GM18498 (cell line): ENCODE measurements at regions not wholly inside any gene's neighbourhood (a gene's known extent, or its start where the extent isn't known, plus 50 kb on each side); places are given as distances from the start of the nearest gene placed in this dataset.

Experiments
- ATAC-seq: cut with Tn5 transposase; IDR thresholded peaks from one replicate; pipeline ENCODE4 v1.9.1; 2021; ENCODE audit warnings: mild to moderate bottlenecking, moderate library complexity; ENCODE audit not compliant: unreplicated experiment

DNA sequence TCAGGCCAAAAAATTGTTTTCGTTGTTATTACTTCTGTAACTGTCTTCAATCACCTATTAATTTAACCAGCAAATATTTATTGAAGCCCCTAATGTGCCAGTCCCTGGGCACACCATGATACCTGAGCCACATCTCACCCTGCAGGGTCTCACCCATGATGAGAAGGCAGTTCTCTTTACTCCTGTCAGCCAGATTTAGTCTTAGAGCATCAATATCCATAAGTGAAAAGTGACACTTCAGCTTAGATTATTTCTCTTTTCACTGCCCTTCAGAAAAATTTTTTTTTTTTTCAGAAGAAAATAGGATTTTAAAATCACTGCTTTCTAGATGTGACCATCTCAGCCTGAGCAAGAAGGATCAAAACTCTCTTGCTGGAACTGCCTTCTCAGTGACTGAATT is 258.6 kb upstream of the NFE2L3 start:
- no peak for ATAC-seq

DNA sequence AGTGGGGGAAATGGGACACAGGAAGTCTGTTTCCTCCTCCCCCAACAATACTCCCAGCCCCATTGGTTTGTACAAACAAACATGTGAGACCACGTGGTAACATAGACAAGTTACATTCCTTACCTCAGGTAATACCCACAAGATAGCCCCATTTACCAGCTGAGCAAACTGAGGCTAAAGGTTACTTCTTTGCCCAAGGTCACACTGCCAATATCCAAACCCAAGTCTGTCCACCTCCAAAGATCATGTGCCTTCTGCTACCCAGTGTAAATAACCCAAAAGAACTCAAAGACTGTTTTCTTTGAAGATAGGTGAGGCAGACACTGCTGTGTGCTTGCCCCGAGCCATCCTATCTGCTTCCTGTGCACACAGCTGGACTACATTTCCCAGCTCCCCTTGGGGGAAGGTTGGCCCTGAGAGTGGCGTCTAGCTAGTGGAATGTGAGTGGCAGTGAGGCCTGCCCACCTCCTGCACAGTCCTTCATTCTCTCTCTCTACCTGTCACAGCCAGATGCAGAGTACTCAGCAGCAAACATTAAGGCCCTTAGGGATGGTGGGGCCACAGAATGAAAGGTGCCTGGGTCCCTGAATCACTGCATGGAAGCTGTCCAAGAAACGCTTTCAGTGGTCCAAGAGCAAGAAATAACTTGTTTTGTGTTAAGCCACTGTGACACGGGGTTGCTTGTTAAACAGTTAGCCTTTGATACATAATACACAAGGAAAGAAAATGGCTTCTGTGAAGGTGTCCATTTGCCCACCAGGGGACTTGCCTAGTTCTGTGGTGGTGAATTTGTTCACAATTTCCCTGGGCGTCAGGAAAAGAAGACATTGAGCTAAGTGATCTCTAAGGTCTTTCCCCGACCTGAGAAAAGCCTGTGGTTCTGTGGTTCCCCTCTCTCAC is 257.7 kb upstream of the NFE2L3 start:
- peak; percentile 66 for ATAC-seq

DNA sequence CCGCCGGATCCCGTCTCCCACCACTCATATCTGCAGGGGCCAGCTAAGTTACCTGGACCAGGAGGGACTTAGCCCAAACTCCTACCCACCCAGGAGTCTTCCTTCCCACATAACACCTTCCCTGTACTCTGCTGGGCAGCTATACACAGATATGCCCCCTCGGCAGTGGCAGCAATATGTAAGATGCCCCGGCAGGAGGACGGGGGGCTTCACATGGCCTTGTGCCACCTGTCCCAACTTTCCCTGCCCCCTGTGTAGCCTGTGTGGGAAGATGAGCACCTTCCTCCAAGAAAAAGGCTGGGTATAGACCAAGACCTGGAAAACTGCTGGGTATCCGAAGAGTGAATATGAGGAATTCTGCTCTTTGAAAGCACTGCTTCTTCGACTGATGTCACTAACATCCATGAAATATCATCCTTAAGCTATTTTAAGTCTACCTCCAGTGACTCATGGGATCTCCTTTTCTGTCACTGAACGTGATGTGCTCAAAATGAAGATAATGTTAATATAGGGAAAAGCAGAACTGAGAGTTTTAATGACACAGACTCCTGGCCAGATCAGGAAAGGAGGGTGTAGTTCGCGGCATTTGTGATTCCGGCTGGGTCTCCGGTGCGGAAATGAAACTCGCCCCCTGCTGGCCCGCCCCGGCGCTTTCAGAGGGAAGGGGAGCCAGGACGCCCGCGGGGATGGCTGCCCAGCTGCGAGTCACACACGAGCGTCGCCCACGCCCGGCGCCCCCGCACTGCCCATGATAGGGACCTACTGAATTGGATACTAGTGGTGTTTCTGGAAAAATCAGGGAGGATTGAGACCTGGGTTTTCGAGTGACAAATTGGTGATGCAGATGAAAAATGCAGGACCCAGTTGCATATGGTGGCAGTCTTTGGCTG is 256.9 kb upstream of the NFE2L3 start:
- peak; percentile 63 for ATAC-seq

DNA sequence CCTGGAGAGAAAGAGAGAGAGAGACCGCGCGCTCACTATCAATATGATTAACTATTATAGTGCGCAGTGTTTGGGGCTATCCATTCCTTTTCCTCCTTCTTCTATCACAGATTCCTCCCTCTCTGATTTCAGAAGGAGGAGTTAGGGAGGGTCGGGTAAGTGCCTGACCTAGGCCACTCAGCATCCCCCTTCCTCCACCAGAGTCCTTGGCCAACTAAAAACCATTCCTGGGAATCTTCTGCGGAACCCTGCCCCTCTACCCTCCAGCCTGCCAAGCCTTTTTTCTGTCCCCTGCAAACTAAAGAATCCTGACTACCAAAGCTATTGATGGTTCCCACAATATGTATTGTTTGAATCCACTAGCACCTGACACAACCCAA is 256.2 kb upstream of the NFE2L3 start:
- ATAC-seq = no peak

DNA sequence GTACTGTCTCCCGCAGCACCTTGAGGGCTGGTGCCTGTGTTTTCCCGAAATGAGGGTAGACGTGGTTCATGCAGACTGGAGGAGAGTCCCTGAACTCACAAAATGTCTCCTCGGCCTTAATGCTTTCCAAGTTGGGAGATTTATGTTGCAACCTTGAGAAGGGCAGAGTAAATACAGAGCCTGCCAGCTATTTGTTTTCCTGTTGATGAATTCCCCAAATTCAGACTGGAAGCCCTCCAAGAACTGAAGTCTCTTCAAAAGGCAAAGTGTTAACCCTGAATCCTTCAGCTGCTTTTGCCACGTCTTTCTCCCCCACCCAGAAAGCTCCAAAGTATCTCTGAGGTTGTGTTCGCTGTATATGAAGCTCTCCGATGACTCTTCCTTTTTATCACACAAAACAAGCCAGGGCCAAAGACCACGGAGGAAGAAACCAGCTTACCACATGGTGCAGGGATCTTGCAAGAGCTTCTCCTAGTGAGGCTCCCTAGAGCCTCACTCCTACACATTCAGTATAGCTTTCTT is 254.7 kb upstream of the NFE2L3 start:
- no peak for ATAC-seq

DNA sequence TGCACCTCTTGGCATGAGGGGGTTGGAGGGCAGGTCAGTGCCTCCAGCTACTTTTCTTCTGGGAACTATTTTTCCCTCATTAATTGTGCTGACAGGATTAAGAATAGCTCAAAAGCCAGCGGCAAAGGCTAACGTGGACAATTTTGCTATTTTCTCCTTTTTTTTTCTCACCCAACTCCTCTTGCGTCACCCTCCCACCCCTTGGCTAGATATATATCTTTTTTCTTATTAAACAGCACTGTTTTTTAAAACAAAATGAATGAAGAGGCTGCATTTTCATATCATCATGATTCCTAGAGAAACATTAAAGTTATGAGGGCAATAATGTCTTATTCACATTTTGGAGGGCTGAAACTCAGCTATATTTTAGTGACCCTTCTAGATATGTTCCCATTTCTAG is 251.8 kb upstream of the NFE2L3 start:
- no peak for ATAC-seq

DNA sequence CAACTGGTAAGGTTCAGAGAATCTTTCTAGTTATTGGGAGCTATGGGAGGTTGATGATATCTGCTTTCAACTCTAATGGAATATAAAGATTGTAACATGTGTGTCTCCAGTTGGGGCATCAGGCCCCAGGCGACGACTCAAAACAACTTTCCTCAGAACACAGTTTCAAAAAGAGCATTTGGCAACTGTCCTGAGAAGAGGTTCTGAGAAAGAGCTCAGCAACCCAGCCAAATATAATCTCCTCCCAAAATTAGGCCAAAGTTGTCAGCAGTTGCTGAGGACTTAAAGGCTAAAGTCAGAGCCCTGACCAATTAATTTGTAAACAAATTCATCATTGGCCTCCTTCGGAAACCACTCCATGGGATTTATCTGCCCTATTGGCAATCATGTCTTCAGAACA is 251.1 kb upstream of the NFE2L3 start:
- ATAC-seq = no peak

DNA sequence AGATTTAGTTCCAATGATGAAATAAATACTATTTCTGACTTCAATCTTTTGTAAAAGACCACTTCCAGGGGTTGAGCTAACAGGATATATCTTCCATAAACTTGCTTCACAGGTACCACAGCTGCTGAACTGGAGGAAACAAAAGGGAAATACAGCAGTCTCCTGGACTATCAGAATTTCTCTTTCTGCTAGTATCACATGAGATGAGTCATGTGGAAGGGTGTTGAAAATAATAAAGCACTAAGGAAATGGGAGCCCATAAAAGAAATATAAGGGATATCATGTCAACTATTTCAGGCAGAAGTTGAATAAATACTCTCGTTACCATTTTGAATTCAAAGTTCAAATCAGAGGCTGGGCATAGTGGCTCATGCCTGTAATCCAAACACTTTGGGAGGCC is 250.3 kb upstream of the NFE2L3 start:
- ATAC-seq = no peak

DNA sequence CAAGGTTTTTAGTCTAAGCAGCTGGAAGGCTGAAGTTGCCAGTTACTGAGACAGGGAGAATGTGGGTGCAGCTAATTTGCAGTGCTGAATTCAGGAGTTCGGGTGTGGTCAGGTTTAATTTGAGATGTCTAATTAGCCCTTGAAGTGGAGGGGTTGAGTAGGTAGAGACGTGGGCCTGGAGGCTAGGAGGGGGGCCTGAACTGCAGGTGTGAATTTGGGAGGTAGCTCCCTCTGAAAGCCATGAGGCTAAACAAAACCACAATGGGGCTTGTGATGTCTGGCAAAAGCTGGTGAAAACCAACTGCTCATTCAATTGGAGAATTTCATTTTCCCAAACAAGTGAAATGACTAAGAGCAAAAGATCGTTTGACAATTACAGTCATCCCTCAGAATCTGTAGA is 246.0 kb upstream of the NFE2L3 start:
- no peak for ATAC-seq

DNA sequence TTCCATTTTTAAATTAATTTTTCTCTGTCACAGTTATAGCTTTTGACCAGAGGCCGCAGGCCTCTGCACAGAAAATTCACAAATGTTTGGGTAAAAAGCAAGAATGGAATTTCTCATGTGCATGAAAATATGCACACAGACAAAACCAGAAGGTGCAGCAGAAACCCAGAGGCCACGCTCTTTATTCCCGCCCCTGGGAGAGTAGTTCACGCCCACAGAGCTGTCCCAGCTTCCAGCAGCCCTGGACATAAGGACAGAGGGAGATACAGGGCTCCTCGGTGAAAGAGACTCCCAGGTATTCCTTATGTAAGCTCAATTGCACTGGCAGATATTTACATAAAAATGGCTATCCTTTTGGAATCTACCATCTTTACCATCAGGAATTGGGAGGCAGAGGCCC is 245.2 kb upstream of the NFE2L3 start:
- ATAC-seq = no peak

DNA sequence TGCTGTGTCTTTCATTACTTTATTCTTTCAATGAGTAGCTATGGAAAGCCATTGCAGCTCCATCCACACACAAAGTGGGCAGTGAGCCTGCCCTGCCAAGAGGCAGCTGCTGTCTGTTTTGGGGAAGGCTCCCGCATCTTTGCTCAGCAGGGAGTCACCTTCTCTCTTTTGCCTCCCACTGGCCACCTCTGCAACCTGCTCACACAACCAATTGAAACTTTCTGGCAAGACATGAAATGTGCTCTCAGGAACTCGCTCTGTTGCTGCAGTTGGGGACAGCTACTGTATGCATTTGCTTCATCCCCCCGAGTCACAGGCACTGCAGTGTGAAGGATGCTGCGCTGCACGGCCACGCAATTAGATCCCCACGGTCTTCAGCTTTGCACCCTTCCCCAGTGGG is 244.8 kb upstream of the NFE2L3 start:
- no peak for ATAC-seq

DNA sequence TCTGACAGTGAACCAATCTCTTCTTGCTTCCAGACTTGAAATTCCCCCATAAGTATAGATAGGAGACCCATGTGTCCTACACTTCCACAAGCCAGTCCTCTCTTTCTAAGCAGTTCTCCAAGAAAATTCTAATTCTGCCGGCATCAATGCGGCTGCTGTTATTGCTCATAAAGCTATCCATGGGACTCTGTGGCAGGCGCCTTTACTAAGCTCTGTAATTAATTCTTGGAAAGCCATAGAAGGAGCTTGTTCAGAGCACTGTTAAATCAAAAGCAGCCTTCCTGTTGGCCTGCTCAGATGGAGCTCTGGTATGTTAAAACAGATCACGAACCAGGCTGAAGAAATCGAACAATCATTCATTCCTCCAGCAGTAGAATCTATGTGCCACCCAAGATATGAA is 244.3 kb upstream of the NFE2L3 start:
- ATAC-seq = no peak

DNA sequence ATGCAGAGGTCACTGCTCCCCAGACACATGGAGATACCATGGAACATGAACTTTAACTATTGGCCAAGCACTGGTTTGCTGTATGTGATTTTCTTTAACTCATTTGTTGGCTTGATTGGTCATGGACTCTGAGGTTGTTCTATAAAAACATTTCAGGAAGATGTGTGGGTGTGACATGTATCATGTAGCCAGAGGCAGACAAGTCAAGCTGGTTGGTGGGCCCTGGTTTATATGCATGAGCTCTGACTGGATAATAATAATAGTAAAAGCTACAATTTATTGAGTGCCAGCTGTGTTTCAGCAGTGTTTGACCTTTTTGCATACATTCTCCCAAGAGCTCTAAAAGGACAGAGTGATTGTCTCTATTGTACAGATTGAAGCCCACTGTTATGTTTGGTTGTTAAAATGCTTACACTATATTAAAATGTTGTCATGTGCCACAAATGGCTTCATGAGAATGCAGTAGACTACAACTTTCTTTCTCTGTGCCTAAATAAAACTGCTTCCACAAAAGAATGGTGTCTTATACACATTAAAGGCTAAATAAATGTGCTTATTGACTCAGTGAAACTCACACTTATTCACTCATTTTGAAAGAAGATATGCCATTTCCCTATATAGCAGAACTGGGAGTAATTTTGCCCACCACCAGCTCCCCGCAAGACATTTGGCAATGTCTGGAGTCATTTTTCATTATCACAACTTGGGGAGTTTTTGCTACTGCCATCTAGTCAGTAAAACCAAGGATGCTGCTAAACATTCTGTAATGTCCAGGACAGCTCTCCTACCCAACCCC is 243.6 kb upstream of the NFE2L3 start:
- ATAC-seq = no peak

DNA sequence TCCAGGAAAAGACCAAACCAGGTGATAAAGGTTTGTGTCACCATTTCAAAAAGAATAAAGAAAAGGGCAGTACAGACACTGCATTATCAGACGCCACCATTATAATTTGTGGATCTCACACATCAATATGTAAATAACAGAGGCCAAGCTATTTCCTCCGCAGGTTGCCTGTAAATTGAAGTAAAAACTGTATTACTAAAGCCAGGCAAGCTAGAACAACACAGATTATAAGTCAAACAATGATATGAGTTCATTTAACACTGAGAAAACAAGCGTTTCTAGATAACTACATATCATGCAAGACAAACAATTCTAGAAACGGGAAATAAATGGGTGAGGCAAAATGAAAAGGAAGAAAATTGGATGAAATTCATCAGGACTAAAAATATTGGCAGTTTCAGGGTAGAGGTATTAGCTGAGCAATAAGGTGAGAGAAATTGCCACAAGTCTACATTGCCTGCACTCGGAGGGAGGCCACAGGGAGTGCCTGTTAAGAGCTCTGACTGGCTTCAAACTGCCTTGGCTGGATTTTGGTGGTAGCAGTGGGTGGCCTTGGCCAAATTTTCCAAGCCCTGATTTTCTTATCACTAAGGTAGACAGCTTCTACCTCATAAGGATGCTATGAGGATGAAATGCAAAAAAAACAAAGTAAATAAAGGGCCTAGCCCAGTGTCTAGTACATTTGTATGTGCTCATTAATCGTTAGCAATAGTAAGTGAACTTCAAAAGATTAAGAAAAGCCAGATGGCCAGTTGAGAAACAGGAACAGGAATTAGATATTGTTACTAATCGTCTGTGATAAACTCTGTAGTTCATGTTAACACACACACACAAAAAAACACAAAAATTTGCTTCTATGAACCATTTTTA is 240.0 kb upstream of the NFE2L3 start:
- no peak for ATAC-seq

DNA sequence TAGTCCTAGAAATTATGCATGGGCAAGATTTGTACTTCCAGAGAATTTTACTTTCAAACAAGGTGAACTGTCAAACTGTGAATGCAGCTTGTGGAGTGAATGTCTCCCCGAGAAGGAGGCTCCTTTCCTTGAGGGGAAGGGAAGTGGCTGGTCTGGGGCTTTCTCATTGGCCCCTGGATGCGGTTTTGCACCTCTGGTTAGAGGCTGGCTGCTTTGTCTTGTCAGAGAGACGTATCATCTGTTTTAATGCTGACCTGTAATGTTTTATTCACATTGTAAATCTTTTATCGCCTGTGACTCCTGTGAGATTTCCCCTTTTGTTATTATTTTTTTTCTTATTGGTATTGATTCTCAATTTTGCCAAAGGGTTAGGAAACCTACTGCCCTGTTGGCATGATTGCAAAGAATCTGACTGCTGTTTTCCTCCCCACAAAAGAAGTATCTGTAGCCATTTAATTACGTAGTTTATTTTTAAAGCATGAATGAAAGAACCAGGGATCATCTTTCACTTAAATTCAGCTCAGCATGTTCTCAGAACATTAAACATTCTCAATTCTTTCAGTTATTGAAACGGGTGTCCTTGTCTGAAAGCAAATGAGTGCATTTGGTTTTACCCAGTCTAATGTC is 238.3 kb upstream of the NFE2L3 start:
- no peak for ATAC-seq

DNA sequence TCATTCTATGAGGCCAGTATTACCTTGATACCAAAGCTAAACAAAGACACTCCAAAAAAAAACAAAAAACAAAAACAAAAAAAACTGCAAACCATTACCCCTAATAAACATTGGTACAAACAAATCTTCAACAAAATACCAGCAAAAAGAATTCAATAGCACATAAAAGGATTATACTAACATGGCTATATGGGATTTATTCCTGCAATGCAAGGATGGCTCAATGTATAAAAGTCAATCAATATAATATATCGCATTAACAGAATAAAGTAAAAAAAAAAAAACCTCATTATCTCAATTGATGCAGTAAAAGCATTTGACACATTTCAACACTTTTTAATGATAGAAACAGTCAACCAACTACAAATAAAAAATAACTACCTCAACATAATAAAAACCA is 233.3 kb upstream of the NFE2L3 start:
- ATAC-seq = no peak

DNA sequence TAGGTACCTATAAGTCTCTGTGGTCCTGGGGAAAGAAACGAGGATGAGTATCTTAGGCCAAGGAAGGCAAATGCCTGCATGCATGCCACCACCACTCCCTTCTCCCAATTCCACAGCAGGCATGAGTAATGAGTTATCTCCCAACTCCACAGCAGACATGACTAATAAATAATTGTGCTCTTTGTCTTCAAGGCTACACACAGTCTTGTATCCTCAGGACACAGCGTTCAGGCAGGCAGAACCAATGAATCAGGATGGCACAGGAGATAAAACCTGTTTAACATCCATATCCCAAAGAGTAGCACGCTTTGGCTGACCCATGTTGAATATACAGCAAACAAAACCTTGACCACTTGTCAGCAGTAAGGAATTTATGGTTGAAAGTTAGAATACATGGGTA is 229.7 kb upstream of the NFE2L3 start:
- ATAC-seq = no peak

DNA sequence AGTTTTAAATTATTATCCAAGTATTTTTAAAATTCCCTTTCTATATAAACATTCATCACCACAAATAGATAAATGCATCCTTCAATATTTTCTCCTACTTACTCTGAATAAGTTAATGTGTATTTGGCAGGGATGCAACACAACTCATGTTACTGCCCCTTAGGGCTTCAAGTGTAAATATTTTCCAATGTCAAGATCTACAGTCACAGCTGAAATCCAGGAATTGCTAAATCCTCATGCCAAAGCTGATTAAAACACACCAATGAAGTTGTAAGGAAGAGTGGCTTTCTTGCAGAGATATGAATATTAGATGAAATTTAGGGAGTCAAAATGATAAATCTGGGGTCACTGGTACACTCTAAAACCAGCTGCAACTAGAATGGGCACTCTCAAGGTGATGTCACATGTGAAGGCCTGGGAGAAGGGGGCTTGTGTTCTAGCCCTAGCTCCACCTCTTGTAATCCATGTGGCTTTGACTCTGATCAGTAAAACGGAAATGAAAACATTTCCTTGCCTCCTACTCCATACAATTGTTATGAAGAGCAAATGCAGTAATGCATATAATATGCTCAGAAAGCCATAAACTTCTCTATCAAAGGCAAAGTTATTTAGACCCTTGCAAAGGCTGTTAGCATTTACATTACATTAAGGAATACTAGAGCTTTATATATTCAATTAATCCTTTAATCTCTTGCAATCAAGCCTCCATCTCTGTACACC is 228.1 kb upstream of the NFE2L3 start:
- ATAC-seq = no peak

DNA sequence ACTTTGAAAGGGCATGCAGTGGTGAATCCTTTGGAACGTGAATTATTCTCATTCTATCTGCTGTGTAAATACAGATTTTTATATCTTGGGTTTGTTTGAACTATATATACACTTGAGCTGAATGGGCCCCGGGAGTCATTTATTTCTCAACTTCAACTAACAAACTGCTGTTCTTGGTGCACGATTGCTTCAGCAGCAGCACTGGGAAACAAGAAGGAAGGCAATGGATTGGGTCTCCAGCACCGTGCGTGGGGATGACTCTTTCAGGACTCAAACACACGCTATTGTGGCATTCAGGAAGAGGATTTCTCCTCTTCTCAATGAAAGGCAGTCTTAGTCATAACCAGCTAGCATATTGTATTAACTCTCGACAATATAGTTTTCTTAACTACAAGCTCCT is 226.0 kb upstream of the NFE2L3 start:
- ATAC-seq = no peak
